NCI-H146 treated with DMSO at 0.1 percent for 48 hours (cell line): ENCODE measurements at regions not wholly inside any gene's neighbourhood (a gene's known extent, or its start where the extent isn't known, plus 50 kb on each side); places are given as distances from the start of the nearest gene placed in this dataset.

Source experiments
- DNase-seq: peaks from one replicate; lab custom pipeline; 2025; ENCODE audit not compliant: unreplicated experiment; lab: John Stamatoyannopoulos, UW

DNA sequence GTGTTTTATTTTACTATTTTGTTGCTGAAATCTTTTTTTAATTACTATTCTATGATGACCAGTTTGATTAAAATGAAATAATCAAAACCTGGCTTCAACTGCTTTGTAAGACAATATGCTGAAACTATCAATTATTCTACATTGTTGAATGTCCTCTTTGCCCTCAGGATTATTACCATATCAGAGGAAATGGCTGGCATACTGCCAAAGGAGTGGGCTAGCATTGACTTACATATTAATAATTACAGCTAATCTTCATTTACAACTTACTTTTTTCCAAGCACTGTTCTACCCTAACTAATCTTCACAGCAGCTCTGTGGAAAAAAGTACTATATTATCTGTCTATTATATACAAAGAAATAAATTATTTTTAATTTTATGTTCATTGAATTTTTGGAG is 560.5 kb downstream of the BCKDHB start:
- DNase-seq: no peak

DNA sequence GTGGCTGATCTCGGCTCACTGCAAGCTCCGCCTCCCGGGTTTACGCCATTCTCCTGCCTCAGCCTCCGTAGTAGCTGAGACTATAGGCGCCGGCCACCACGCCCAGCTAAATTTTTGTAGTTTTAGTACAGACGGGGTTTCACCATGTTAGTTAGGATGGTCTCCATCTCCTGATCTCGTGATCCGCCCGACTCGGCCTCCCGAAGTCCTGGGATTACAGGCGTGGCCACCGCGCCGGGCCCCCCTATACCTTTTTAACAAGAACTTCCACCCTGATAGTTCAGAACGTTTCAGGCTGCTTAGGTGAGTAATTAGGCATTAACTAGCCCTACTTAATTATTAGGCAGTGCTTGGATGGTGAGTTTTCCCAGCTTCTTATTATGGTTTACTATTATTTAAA is 552.5 kb downstream of the BCKDHB start:
- no peak for DNase-seq

DNA sequence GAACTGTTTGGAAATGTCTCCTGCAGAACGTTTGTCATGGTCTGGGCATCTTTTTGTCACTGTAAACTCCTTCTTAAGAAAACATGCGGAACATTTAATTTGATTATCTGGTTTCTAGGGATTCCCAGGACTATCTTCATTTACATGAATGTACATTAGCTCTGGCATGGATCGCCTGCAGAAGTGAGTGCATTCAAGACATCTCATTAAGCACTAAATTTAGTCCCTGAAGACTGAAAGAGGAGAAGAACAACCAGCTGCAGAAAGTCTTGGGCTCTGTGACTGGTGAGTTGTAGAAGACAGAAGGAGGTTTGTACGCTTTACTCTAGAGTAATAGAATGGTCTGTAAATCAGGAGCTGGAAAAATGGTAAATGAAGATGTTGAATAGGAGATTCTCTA is 540.7 kb downstream of the BCKDHB start:
- DNase-seq: no peak

DNA sequence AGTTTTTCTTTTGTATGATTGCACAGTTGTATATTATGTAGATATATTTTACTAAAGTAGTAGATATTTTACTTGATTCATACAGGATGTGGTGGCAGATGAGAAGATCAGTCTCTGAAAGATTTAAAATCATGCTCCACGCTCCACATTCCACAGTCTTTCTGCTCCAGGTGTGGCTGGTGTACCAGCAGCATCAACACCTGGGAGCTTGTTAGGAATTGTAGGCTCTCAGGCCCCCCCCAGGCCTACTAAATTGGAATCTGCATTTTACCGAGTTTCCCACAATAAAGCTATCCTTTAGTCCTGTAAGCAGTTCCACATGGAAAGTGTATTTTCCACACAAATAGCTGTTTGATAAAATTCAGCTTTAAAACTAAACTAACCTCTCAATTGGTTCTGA is 537.4 kb downstream of the BCKDHB start:
- no peak for DNase-seq

DNA sequence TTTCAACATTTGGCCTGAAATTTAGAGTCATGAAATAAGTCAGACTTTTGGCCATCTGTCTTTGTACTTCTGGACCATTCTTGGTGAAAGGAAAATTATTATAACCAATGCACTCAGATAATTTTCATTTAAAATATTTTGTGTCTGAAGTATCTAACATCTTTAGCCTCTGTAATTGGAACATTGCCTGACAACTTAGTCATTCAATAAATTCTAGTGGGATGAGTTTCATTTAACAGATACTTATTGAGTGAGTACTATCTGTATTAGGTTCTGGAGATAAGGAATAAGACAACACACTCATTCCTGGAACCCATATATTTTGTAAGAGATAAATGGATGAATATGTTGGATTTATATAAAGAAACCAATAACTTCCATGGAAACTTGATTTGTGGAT is 536.0 kb downstream of the BCKDHB start:
- DNase-seq: no peak

DNA sequence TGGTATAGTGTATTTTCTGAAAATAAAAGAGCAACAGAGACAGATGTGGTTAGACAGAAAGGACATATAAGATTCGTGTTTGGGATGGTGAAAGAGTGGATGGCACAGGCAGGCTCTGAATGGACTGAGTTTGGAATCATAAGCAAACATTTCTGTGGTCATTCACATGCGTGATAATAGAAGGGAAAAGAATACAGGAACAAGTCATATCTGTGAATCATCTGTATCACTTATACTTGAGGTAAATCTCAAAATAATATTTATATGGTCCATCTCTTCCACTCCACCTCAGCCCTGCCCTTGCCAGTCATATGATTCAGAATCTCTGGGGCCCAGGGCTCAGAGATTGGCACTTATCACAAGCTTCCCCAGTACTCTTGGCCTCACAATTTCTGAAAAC is 535.1 kb downstream of the BCKDHB start:
- no peak for DNase-seq

DNA sequence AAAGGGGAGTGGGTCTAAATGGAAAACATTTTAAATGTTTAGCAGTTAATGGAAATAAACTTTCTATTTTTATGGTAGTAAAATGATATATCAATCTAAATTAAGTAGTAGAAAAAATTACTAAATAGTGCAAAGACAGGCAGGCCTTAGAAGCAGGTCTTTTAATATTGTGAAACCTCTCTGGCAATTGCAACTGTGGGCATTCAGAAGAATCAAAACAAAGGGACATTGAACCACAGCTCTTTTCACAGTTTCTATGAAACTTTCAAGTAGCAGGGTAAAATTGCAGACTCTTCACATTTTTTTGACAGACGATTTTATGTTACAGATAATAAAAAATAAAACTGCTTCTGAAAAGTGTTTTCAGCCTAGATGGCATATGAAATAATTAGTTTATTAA is 533.7 kb downstream of the BCKDHB start:
- DNase-seq: no peak

DNA sequence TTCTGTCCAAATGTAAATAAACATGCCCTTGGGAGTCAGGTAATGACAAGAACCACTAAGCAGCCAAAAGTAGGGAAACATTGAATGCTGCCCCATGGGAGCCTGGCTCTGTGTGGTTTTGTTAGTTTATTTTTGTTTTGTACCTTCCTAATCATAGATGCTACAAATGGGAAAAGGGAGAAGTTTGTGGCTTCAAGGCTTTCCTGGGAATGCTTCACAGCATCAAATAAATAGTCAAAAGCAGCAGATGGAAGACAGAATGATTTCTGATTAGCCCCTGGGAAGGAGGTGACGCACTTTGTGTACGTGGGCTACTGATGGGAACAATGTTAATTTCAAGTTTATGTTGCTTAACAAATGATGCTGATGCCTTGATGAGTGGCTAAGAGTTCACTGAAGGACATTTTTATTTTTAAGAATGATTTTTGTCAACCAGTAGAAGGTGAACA is 532.7 kb downstream of the BCKDHB start:
- DNase-seq: no peak

DNA sequence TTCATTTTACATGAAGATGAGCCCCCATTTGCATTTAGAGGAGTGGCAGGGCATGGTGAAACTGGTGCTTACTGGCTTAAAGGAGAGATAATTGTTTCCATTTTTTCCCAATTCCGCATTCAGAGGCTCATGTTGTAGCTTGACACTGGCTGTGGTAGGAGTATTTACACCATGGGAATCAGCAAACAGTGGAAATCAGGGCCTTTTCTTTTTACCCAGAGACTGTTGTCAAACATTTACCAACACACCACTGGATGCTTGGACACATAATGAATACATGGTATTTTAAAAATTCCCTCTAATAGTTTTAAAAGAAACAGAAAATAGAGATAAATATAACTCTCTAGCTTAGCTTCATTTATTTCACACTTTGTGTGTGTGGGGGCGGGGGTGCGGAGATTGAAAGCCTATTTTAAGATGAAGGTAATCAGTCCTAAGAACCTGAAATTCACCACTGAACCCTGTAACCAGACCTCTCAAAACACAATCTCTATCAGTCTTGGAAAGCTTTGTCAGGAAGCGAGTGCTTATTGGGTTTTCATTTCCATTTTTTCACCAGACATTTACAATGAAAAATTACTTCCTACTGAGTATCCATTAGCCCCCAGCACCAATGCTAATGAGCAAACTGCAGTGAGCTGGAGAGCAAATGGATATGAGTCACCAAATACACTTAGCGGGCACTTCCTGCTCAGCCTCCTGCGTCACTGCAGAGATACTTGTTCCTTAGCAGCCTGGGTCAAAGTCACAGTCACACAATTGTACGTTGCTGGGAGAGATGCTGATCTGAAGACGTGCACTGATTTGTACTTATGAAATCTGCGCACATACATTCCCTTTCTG is 532.0 kb downstream of the BCKDHB start:
- no peak for DNase-seq

DNA sequence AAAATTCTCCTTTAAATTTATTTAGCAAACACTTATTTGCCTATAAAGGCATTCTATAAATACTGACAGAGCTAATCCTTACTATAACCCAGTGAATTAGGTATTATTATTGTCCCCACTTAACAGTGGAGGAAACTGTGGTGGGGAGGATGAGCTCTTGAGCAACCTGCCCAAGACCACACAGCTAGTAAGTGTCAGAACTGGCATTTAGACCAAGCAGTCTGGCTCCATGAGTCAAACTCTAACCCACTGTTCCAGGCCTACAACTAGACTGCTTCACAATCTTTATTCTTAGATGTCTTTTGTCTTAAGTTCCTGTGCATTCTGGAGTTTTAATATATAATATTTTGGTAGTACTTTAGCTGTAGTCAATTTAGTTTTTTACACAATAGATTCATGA is 530.8 kb downstream of the BCKDHB start:
- no peak for DNase-seq

DNA sequence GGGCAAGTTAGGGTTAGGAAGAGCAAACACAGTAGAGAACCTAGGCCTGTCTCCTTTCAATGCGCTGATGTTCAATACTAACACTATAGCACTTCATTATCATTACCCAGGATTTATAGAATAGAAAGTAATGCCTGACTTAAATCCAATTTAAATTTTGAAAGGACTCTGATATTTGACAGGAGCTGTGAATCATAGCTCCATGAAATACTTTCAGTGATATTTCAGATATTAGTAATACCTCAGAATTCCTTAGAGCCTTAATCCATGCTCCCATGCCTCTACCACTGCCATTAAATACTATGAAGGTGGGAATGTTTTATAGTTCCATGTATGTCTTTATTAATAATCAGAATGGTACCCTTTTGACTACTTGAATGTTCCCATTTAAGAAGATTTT is 530.2 kb downstream of the BCKDHB start:
- no peak for DNase-seq

DNA sequence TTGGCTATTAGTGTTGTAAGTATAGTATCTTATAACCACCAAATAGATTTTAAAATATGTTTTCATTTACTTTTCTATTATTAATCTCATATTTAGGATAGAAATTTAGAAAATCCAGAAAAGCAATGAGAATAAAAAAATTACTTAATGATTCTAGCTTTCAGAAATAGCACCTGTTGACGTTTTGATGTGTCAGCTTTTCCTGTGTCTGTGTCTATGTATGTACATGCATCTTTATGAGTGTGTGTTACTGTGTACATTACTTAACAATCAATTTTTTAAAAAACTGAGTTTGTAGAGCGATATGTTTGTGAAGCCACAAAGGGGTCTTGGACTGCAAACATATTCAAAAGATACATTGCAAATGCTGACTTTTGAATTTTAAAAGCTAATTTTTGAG is 526.9 kb downstream of the BCKDHB start:
- no peak for DNase-seq

DNA sequence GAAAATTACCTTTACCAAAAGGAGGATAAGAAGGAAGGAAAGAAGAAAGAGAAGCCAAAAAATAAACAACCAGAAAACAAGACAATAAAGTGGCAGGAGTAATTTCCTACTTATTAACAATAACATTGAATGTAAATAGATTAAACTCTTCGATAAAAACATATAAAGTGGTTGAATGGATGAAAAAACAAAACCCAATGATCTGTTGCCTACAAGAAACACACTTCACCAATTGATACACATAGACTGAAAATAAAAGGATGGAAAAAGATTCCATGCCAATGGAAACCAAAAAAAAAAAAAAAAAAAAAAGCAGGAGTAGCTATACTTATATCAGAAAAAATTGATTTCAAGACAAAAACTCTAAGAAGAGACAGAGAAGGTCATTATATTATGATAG is 518.9 kb downstream of the BCKDHB start:
- no peak for DNase-seq

DNA sequence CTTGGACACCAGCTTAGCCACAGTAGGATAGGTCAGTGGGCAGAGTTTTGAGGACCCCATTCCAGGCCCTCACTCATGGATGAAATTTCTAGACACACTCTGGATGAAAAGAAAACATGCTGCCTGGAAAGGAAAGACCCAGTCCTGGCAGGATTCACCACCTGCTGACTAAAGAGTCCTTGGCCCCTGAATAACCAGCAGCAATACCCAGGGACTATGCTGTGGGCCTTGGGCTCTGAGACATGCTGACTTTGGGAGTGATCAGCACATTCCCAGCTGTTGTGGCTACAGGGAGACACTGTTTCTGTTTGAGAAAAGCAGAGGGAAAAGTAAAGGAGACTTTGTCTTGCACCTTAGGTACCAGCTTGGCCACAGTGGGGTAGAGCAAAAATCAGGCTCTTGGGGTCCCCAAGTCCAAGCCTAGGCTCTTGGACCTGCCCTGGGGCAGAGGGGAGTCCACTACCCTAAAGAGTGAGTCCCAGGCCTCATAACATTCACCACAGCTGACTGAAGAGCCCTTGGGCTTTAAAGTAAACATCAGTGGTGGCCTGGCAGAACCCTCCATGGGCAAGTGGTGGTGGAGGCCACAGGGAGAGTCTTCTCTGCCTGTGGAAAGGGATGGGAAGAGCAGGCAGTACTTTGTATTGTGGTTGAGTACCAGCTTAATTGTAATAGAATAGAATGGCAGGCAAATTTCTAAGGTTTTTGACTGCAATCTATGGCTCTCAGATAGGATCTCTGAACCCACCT is 516.8 kb downstream of the BCKDHB start:
- no peak for DNase-seq

DNA sequence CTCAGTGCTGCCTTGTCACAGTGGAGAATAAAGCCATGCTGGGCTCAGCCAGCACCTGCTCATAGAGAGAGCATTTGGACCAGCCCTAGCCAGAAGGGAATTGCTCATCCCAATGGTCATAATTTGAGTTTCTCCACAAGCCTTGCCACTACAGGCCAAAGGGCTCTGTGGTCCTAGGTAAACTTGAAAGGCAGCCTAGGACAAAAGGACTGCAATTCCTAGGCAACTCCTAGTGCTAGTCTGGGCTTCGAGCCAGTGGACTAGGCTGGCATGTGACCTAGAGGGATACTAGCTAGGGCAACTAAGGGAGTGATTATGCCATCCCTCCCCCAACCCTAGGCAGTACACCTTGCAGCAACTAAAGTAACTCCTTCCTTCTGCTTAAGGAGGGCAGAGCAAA is 516.2 kb downstream of the BCKDHB start:
- no peak for DNase-seq

DNA sequence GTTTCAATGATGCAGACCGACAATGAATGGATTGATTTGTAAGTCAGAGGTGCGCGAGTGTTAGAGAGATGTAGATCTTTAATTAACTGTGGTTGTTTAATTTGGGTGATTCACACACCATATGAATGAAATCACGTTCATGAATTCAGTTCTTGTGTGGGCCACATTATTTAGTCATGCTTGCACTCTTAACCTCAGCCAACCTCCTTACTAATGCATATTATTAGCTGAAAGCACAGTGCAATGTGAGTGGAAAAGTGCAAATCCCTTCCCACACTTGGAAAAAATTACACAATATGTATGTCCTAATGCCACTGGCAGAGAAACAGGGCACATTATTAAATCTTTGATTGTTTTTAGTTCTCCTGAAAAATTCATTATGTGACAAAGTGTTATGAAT is 512.5 kb downstream of the BCKDHB start:
- DNase-seq: no peak

DNA sequence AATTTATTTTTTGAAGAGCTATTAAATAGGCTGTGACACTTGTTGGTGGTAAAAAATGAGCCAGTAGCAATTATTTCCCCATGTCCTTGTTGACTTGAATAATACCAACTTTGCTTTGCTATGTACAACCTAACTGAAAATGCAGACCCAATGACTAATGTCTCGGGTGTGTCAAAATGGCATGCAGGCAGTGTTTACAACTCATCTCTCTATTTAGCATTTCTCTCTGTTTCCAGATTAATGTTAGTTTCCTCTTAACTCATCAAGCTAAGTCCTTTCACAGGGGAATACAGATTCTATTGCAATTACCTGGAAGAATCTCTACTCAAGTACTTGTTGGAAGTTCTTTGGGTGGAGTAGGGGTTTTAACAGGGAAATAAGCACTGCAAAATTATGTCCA is 504.4 kb downstream of the BCKDHB start:
- DNase-seq: no peak

DNA sequence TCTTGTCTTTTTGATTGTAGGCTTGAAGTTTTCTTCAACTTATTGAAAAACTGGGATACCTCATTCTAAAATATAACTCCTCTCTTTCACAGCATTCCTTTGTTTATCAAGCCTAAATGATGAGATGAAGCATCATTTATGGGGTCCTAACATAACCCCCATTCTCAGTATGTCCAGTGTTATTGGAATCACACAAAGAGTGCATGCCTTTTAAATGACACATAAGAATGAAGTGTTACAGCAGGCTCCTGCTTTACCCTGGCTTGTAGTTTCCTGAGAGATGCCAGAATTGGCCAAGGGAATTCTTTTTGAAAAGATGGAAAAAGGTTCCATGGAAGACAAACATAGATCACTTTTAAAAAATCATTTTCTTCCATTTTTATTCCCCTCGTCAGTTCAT is 502.4 kb downstream of the BCKDHB start:
- no peak for DNase-seq

DNA sequence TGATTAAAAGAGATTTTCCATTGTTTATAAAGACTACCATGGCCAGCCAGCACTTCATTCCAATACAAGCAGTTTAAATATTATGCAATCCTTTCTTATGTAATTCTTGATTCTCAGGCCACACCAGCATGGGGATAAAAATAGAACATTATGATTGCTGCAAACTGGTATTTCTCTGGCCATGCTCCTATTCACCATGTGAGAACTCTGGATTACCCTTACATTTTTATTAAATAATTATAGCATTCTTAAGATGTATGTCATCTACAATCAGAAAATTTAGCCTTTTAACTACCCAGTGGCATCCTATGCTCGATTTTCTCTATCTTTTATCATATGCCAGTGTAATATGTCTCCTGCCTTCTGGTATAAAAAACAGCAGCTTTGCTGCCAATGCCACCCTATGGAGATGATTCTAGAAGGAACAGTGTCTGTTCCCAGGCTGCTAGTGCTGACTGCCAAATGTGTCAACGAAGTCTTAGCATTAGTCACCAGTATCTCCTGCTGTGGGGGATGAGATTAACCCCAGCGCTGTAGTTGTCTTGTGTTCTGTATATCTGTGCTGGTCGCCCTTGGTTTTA is 501.4 kb downstream of the BCKDHB start:
- DNase-seq: no peak

DNA sequence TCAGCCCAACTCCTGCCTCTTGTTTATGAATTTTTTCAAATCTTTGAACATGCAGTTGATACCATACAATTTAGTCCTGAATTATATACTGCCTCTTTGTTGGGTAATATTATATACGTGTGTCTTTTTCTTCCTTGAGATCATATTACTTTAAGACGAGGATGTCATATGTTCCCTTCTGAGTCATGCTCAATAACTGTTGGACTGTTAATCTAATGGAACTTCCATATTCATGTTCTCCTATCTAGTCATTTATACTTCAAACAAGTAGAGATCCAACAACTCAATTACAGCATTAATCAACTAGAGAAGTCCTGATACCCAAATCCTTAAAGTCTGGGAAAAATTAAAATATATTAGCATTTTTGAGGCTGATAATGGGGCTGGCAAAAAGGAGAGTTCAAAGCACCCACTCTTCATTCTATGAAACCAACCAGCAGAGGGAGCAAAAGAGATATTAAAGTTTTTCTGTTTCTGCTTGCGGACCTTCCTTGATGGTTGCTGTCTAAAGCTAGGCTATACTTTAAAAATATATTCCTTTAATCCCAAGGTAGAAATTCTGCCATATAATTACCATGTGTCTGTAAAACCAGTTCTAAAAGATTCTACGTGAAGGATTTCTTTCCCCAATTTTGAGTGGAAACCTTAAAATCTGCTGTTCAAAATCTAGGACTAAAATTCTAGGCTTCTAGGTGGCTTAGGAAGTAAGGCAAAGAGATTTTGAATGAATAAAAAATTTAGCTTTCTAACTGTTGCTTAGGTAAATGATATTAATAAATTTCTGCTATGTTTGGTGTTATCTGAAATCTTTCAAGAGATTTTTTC is 498.9 kb downstream of the BCKDHB start:
- DNase-seq: no peak

DNA sequence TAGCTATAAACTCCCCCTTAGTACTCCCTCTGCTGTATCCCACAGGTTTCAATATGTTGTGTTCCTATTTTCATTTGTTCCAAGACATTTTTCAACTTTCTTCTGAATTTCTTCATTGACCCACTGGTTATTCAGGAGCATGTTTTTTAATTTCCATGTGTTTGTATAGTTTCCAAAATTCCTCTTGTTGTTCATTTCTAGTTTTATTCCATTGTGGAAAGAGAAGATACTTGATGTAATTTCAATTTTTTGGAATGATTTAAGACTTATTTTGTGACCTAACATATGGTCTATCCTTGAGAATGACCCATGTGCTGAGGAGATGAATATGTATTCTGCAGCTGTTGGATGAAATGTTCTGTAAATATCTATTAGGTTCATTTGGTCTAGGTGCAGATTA is 497.2 kb downstream of the BCKDHB start:
- no peak for DNase-seq
